ENCODE measurements at regions not wholly inside any gene's neighbourhood (a gene's known extent, or its start where the extent isn't known, plus 50 kb on each side); places are given as distances from the start of the nearest gene placed in this dataset.

GRCh38 chr18:76121011-76121410, 374.0 kb downstream of the ZNF516 start:
- Histone ChIP-seq H3K27ac (ENCODE audit: low read depth, low read length) (no peak overlapping the region), H4K20me1 (ENCODE audit: low read depth, low read length) (no peaks in the 10 kb centered on the region), H3K4me2 (ENCODE audit: low read depth, low read length, poor library complexity, severe bottlenecking) (no peak overlapping the region), H3F3A (ENCODE audit: insufficient read depth) (no peaks in the 10 kb centered on the region), H3K79me2 (ENCODE audit: insufficient read depth, low read length) (no peaks in the 10 kb centered on the region), H2AFZ (ENCODE audit: low read depth, low read length, severe bottlenecking) (no peak overlapping the region), H3K27me3 (ENCODE audit: low read length) (no peaks in the 10 kb centered on the region), H3K9ac (ENCODE audit: low read length) (no peak overlapping the region), H3K9me3 (ENCODE audit: insufficient read depth, low read length) (no peaks in the 10 kb centered on the region), H3K36me3 (ENCODE audit: low read length) (no peaks in the 10 kb centered on the region), H3K9me2 (replicated peaks; ENCODE audit: insufficient read depth, low read length) (no peaks in the 10 kb centered on the region; the same call in 1 of the 2 replicates), H3K4me3 (ENCODE audit: insufficient read depth, low read length, poor library complexity, severe bottlenecking) (no peak overlapping the region)
- TF ChIP-seq EZH2phosphoT487 (conservative IDR thresholded peaks at IDR 0.05; ENCODE audit: low read length) = no peak
- TF ChIP-seq, protein P1, sequence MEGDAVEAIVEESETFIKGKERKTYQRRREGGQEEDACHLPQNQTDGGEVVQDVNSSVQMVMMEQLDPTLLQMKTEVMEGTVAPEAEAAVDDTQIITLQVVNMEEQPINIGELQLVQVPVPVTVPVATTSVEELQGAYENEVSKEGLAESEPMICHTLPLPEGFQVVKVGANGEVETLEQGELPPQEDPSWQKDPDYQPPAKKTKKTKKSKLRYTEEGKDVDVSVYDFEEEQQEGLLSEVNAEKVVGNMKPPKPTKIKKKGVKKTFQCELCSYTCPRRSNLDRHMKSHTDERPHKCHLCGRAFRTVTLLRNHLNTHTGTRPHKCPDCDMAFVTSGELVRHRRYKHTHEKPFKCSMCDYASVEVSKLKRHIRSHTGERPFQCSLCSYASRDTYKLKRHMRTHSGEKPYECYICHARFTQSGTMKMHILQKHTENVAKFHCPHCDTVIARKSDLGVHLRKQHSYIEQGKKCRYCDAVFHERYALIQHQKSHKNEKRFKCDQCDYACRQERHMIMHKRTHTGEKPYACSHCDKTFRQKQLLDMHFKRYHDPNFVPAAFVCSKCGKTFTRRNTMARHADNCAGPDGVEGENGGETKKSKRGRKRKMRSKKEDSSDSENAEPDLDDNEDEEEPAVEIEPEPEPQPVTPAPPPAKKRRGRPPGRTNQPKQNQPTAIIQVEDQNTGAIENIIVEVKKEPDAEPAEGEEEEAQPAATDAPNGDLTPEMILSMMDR (IDR thresholded peaks at IDR 0.05; ENCODE audit: insufficient read depth, low read length, poor library complexity, severe bottlenecking) = no peak

DNA sequence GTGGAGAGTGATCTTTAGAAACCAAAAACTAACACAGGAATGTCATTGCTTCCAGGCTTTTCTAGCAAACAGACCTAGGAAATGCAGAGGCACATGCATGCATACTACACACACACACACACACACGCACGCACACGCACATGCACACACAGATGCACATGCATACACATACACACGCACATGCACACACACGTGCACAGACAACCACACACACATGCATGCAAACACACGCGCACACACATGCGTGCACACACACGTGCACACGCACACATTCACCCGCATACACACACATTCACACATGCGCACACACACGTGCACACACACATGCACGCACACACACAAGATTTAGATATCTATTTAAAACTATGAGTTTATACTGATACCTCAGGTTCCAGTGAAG, 379.5 kb downstream of the ZNF516 start:
- Histone ChIP-seq H3K79me2 (ENCODE audit: insufficient read depth, low read length) (no peaks in the 10 kb centered on the region), H3K4me2 (ENCODE audit: low read depth, low read length, poor library complexity, severe bottlenecking) (no peak overlapping the region), H3K9me2 (replicated peaks; ENCODE audit: insufficient read depth, low read length) (no peaks in the 10 kb centered on the region; the same call in 1 of the 2 replicates), H3K27ac (ENCODE audit: low read depth, low read length) (no peak overlapping the region), H3K36me3 (ENCODE audit: low read length) (no peaks in the 10 kb centered on the region), H2AFZ (ENCODE audit: low read depth, low read length, severe bottlenecking) (no peak overlapping the region), H3F3A (ENCODE audit: insufficient read depth) (no peaks in the 10 kb centered on the region), H3K27me3 (ENCODE audit: low read length) (no peaks in the 10 kb centered on the region), H3K4me3 (ENCODE audit: insufficient read depth, low read length, poor library complexity, severe bottlenecking) (no peak overlapping the region), H3K9ac (ENCODE audit: low read length) (no peak overlapping the region), H3K9me3 (ENCODE audit: insufficient read depth, low read length) (no peaks in the 10 kb centered on the region), H4K20me1 (ENCODE audit: low read depth, low read length) (no peaks in the 10 kb centered on the region)
- no peak for TF ChIP-seq EZH2phosphoT487 (conservative IDR thresholded peaks at IDR 0.05; ENCODE audit: low read length)

DNA sequence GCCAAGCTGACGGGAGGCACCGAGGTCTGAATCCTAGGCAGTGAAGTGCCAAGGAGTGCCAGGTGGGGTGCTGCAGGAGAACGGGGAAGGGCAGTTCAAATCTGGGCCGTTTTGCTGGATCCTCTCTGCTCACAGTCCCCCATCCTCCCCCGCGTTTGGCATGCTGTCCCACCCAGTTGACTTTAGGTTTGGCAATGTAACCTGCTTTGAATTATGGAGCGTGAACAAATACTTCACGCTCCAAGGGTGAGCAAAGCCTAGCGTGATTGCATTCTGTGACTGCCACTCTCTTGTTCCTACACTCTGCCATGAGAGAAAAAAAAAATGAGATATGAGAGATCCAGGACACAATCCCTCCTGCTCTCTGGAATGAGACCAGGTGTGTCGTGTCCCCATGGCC, 381.9 kb downstream of the ZNF516 start:
- Histone ChIP-seq H3K4me2 (ENCODE audit: low read depth, low read length, poor library complexity, severe bottlenecking) (no peak overlapping the region), H3K79me2 (ENCODE audit: insufficient read depth, low read length) (no peaks in the 10 kb centered on the region), H3K9ac (ENCODE audit: low read length) (no peak overlapping the region), H3F3A (ENCODE audit: insufficient read depth) (no peaks in the 10 kb centered on the region), H3K4me3 (ENCODE audit: insufficient read depth, low read length, poor library complexity, severe bottlenecking) (no peak overlapping the region), H4K20me1 (ENCODE audit: low read depth, low read length) (no peaks in the 10 kb centered on the region), H3K9me3 (ENCODE audit: insufficient read depth, low read length) (no peaks in the 10 kb centered on the region), H3K27ac (ENCODE audit: low read depth, low read length) (no peak overlapping the region), H3K36me3 (ENCODE audit: low read length) (no peaks in the 10 kb centered on the region), H2AFZ (ENCODE audit: low read depth, low read length, severe bottlenecking) (no peak overlapping the region), H3K27me3 (ENCODE audit: low read length) (no peaks in the 10 kb centered on the region), H3K9me2 (replicated peaks; ENCODE audit: insufficient read depth, low read length) (no peaks in the 10 kb centered on the region)
- TF ChIP-seq, protein P1 (IDR thresholded peaks at IDR 0.05; ENCODE audit: insufficient read depth, low read length, poor library complexity, severe bottlenecking) = no peak
- no peak for TF ChIP-seq EZH2phosphoT487 (conservative IDR thresholded peaks at IDR 0.05; ENCODE audit: low read length)

- H3K9ac ChIP-seq (ENCODE audit: low read length) = no peak overlapping the region
Measured at GRCh38 chr18:76102626-76103025, 392.4 kb downstream of the ZNF516 start.

More at GRCh38 chr18:76102626-76103025, 392.4 kb downstream of the ZNF516 start:
- H3K9me2 ChIP-seq (replicated peaks; ENCODE audit: insufficient read depth, low read length) = no peaks in the 10 kb centered on the region
- H3K4me3 ChIP-seq (ENCODE audit: insufficient read depth, low read length, poor library complexity, severe bottlenecking) = no peak overlapping the region
- TF ChIP-seq EZH2phosphoT487 (conservative IDR thresholded peaks at IDR 0.05; ENCODE audit: low read length) = no peak
- TF ChIP-seq, protein P1 (IDR thresholded peaks at IDR 0.05; ENCODE audit: insufficient read depth, low read length, poor library complexity, severe bottlenecking) = no peak
- H3K79me2 ChIP-seq (ENCODE audit: insufficient read depth, low read length) = no peaks in the 10 kb centered on the region
- no peaks in the 10 kb centered on the region for H3K36me3 ChIP-seq (ENCODE audit: low read length)
- no peaks in the 10 kb centered on the region for H3K9me3 ChIP-seq (ENCODE audit: insufficient read depth, low read length)
- H3F3A ChIP-seq (ENCODE audit: insufficient read depth) = no peaks in the 10 kb centered on the region
- H3K27me3 ChIP-seq (ENCODE audit: low read length) = no peaks in the 10 kb centered on the region
- H3K27ac ChIP-seq (ENCODE audit: low read depth, low read length) = no peak overlapping the region
- no peaks in the 10 kb centered on the region for H4K20me1 ChIP-seq (ENCODE audit: low read depth, low read length)
- no peak overlapping the region for H2AFZ ChIP-seq (ENCODE audit: low read depth, low read length, severe bottlenecking)
- no peak overlapping the region for H3K4me2 ChIP-seq (ENCODE audit: low read depth, low read length, poor library complexity, severe bottlenecking)
